Smooth muscle cell (in vitro differentiated cells): ENCODE measurements at regions not wholly inside any gene's neighbourhood (a gene's known extent, or its start where the extent isn't known, plus 50 kb on each side); places are given as distances from the start of the nearest gene placed in this dataset.

Experiments
- DNase-seq: peaks from one replicate; lab custom pipeline; 2025; ENCODE audit not compliant: unreplicated experiment; lab: John Stamatoyannopoulos, UW
- H2AFZ ChIP-seq: fragments of 200-600 bp; sonication (generic); 2 replicates; pipeline ENCODE4 v1.6.0; 2016; ENCODE audit warnings: antibody characterized with exemption, low read depth, mild to moderate bottlenecking
- H3F3A ChIP-seq: fragments of 200-600 bp; sonication (generic); 2 replicates; pipeline ENCODE4 v1.6.0; 2017; ENCODE audit warnings: antibody characterized with exemption, low read depth
- H3K27ac ChIP-seq: fragments of 200-600 bp; sonication (generic); 2 replicates; pipeline ENCODE4 v1.5.1; 2016; ENCODE audit warnings: low read depth, mild to moderate bottlenecking
- H3K27me3 ChIP-seq: fragments of 200-600 bp; sonication (generic); 2 replicates; pipeline ENCODE4 v1.6.1; 2016; ENCODE audit warnings: low read depth, mild to moderate bottlenecking
- H3K36me3 ChIP-seq: fragments of 200-600 bp; sonication (generic); 2 replicates; pipeline ENCODE4 v1.5.1; 2016; ENCODE audit warnings: low read depth
- H3K4me1 ChIP-seq: fragments of 200-600 bp; sonication (generic); 2 replicates; pipeline ENCODE4 v1.5.1; 2016; ENCODE audit warnings: low read depth
- H3K4me2 ChIP-seq: fragments of 200-600 bp; sonication (generic); 2 replicates; pipeline ENCODE4 v1.6.0; 2016; ENCODE audit warnings: mild to moderate bottlenecking
- H3K4me3 ChIP-seq: fragments of 200-600 bp; sonication (generic); 2 replicates; pipeline ENCODE4 v1.5.1; 2016; ENCODE audit warnings: mild to moderate bottlenecking
- H3K79me2 ChIP-seq: fragments of 200-600 bp; sonication (generic); 2 replicates; pipeline ENCODE4 v1.6.0; 2016; ENCODE audit warnings: low read depth, mild to moderate bottlenecking
- H3K9ac ChIP-seq: fragments of 200-600 bp; sonication (generic); 2 replicates; pipeline ENCODE4 v1.6.0; 2016; ENCODE audit warnings: low read depth
- H3K9me3 ChIP-seq: fragments of 200-600 bp; sonication (generic); replicated peaks from 2 replicates; pipeline ENCODE4 v1.5.1; 2016; ENCODE audit warnings: low read depth
- H4K20me1 ChIP-seq: fragments of 200-600 bp; sonication (generic); 2 replicates; pipeline ENCODE4 v1.6.0; 2016; ENCODE audit warnings: low read depth
- CTCF ChIP-seq: fragments of 200-600 bp; sonication (generic); IDR thresholded peaks from 2 replicates; pipeline ENCODE4 v1.5.1; 2017; ENCODE audit warnings: borderline replicate concordance, mild to moderate bottlenecking, antibody characterized with exemption; ENCODE audit not compliant: insufficient read depth, poor library complexity, severe bottlenecking
- WGBS: methylation state at CpG from one replicate; pipeline ENCODE4 v1.1.7; 2016; ENCODE audit warnings: low lambda C conversion rate; 5-methylcytosine and 5-hydroxymethylcytosine counted together

GRCh38 chr2:4668381-4668780 lies 965.0 kb downstream of the DCDC2C start:
- no peak for DNase-seq
- 90% methylated on average over 4 of the region's 4 CpGs for WGBS
- TF ChIP-seq CTCF, result no peak

GRCh38 chr2:4670331-4670730 lies 967.0 kb downstream of the DCDC2C start:
- H3K9me3 ChIP-seq, result no peaks in the 10 kb centered on the region
- no peaks in the 10 kb centered on the region for H3K79me2 ChIP-seq
- H3K9ac ChIP-seq, result no peak overlapping the region
- no peak for DNase-seq
- H3K4me1 ChIP-seq, result no peaks in the 10 kb centered on the region
- H3K27me3 ChIP-seq, result no peaks in the 10 kb centered on the region
- H4K20me1 ChIP-seq, result no peaks in the 10 kb centered on the region
- H3K27ac ChIP-seq, result no peak overlapping the region
- WGBS, result 76% methylated on average over 2 of the region's 2 CpGs
- H3K4me2 ChIP-seq, result peak overlapping the region; percentile 26
- no peaks in the 10 kb centered on the region for H3K36me3 ChIP-seq
- no peak for TF ChIP-seq CTCF
- no peaks in the 10 kb centered on the region for H3F3A ChIP-seq
- H2AFZ ChIP-seq, result no peak overlapping the region
- no peak overlapping the region for H3K4me3 ChIP-seq

More at GRCh38 chr2:4668381-4668780, 965.0 kb downstream of the DCDC2C start:
- no peaks in the 10 kb centered on the region for H3K79me2 ChIP-seq
- H3K4me2 ChIP-seq, result no peak overlapping the region
- H3K9me3 ChIP-seq, result no peaks in the 10 kb centered on the region
- no peak overlapping the region for H2AFZ ChIP-seq
- no peaks in the 10 kb centered on the region for H3K4me1 ChIP-seq
- H3K27me3 ChIP-seq, result no peaks in the 10 kb centered on the region
- no peak overlapping the region for H3K27ac ChIP-seq
- no peaks in the 10 kb centered on the region for H3F3A ChIP-seq
- no peaks in the 10 kb centered on the region for H4K20me1 ChIP-seq
- H3K9ac ChIP-seq, result no peak overlapping the region
- H3K36me3 ChIP-seq, result no peaks in the 10 kb centered on the region
- no peak overlapping the region for H3K4me3 ChIP-seq

- DNase-seq, result no peak
- no peaks in the 10 kb centered on the region for H3F3A ChIP-seq
- no peaks in the 10 kb centered on the region for H3K27me3 ChIP-seq
- no peaks in the 10 kb centered on the region for H3K36me3 ChIP-seq
- H3K4me2 ChIP-seq, result no peak overlapping the region
- no peak for TF ChIP-seq CTCF
- WGBS, result 96% methylated on average over 13 of the region's 13 CpGs
- no peak overlapping the region for H3K4me3 ChIP-seq
- H4K20me1 ChIP-seq, result no peaks in the 10 kb centered on the region
- H3K9ac ChIP-seq, result no peak overlapping the region
- no peaks in the 10 kb centered on the region for H3K4me1 ChIP-seq
- H3K9me3 ChIP-seq, result no peaks in the 10 kb centered on the region
- no peaks in the 10 kb centered on the region for H3K79me2 ChIP-seq
- no peak overlapping the region for H2AFZ ChIP-seq
- H3K27ac ChIP-seq, result no peak overlapping the region
Measured at GRCh38 chr2:4673025-4673489, 969.7 kb downstream of the DCDC2C start.

GRCh38 chr2:4674007-4674406 lies 970.6 kb downstream of the DCDC2C start:
- no peak overlapping the region for H3K4me2 ChIP-seq
- H3F3A ChIP-seq, result no peaks in the 10 kb centered on the region
- no peaks in the 10 kb centered on the region for H3K9me3 ChIP-seq
- no peaks in the 10 kb centered on the region for H4K20me1 ChIP-seq
- H3K27me3 ChIP-seq, result no peaks in the 10 kb centered on the region
- no peak for TF ChIP-seq CTCF
- H3K36me3 ChIP-seq, result no peaks in the 10 kb centered on the region
- no peak overlapping the region for H2AFZ ChIP-seq
- H3K4me3 ChIP-seq, result no peak overlapping the region
- DNase-seq, result no peak
- no peak overlapping the region for H3K27ac ChIP-seq
- no peaks in the 10 kb centered on the region for H3K79me2 ChIP-seq
- no peaks in the 10 kb centered on the region for H3K4me1 ChIP-seq
- no peak overlapping the region for H3K9ac ChIP-seq
- 94% methylated on average over 6 of the region's 6 CpGs for WGBS
